ENCODE measurements at regions not wholly inside any gene's neighbourhood (a gene's known extent, or its start where the extent isn't known, plus 50 kb on each side); places are given as distances from the start of the nearest gene placed in this dataset.

- DNase-seq (ENCODE audit: insufficient read length, low spot score) (no peak), FAIRE-seq (no peak)
These were observed 229.7 kb upstream of the RPL38 start for GRCh38 chr17:73973586-73974409.

GRCh38 chr17:73974536-73974935 is 228.9 kb upstream of the RPL38 start:
- DNase-seq (ENCODE audit: insufficient read length, low spot score) (no peak), FAIRE-seq (no peak)
- no peak for TF ChIP-seq PAX5 (IDR thresholded peaks at IDR 0.05; ENCODE audit: insufficient read depth, low read length, severe bottlenecking)
- no peak for TF ChIP-seq POLR2AphosphoS5 (IDR thresholded peaks at IDR 0.05; ENCODE audit: low read depth, low read length)

More at GRCh38 chr17:73973586-73974409, 229.7 kb upstream of the RPL38 start:
- TF ChIP-seq SPI1 (IDR thresholded peaks at IDR 0.05; ENCODE audit: low read depth, low read length): no peak

- TF ChIP-seq PAX5 (IDR thresholded peaks at IDR 0.05; ENCODE audit: insufficient read depth, low read length, severe bottlenecking) (no peak), TAF1 (IDR thresholded peaks at IDR 0.05; ENCODE audit: low read depth, low read length) (no peak), POU2F2 (IDR thresholded peaks at IDR 0.05; ENCODE audit: low read depth, low read length) (no peak), SPI1 (IDR thresholded peaks at IDR 0.05; ENCODE audit: low read depth, low read length) (no peak), POLR2A (IDR thresholded peaks at IDR 0.05; ENCODE audit: low read depth, low read length) (no peak), POLR2AphosphoS5 (IDR thresholded peaks at IDR 0.05; ENCODE audit: low read depth, low read length) (no peak)
- DNase-seq (ENCODE audit: insufficient read length, low spot score) (no peak), FAIRE-seq (no peak)
These were observed 227.3 kb upstream of the RPL38 start for GRCh38 chr17:73976147-73976546.

- FAIRE-seq (no peak), DNase-seq (ENCODE audit: insufficient read length, low spot score) (no peak)
- TF ChIP-seq POLR2A (IDR thresholded peaks at IDR 0.05; ENCODE audit: low read depth, low read length): no peak
- TF ChIP-seq TAF1 (IDR thresholded peaks at IDR 0.05; ENCODE audit: low read depth, low read length): no peak
- TF ChIP-seq SPI1 (IDR thresholded peaks at IDR 0.05; ENCODE audit: low read depth, low read length): no peak
- no peak for TF ChIP-seq POU2F2 (IDR thresholded peaks at IDR 0.05; ENCODE audit: low read depth, low read length)
- no peak for TF ChIP-seq POLR2AphosphoS5 (IDR thresholded peaks at IDR 0.05; ENCODE audit: low read depth, low read length)
- TF ChIP-seq PAX5 (IDR thresholded peaks at IDR 0.05; ENCODE audit: insufficient read depth, low read length, severe bottlenecking): no peak
These were observed 226.6 kb upstream of the RPL38 start for GRCh38 chr17:73976676-73977521.

GRCh38 chr17:73980517-73980916 is 223.0 kb upstream of the RPL38 start:
- DNase-seq (ENCODE audit: insufficient read length, low spot score) (no peak), FAIRE-seq (no peak)
- TF ChIP-seq PAX5 (IDR thresholded peaks at IDR 0.05; ENCODE audit: insufficient read depth, low read length, severe bottlenecking): no peak
- no peak for TF ChIP-seq TAF1 (IDR thresholded peaks at IDR 0.05; ENCODE audit: low read depth, low read length)
- no peak for TF ChIP-seq POU2F2 (IDR thresholded peaks at IDR 0.05; ENCODE audit: low read depth, low read length)
- no peak for TF ChIP-seq POLR2AphosphoS5 (IDR thresholded peaks at IDR 0.05; ENCODE audit: low read depth, low read length)
- TF ChIP-seq POLR2A (IDR thresholded peaks at IDR 0.05; ENCODE audit: low read depth, low read length): no peak
- TF ChIP-seq SPI1 (IDR thresholded peaks at IDR 0.05; ENCODE audit: low read depth, low read length): no peak

- FAIRE-seq: no peak
- TF ChIP-seq POU2F2 (IDR thresholded peaks at IDR 0.05; ENCODE audit: low read depth, low read length) (no peak), TAF1 (IDR thresholded peaks at IDR 0.05; ENCODE audit: low read depth, low read length) (no peak), SPI1 (IDR thresholded peaks at IDR 0.05; ENCODE audit: low read depth, low read length) (no peak), POLR2A (IDR thresholded peaks at IDR 0.05; ENCODE audit: low read depth, low read length) (no peak), PAX5 (IDR thresholded peaks at IDR 0.05; ENCODE audit: insufficient read depth, low read length, severe bottlenecking) (no peak), POLR2AphosphoS5 (IDR thresholded peaks at IDR 0.05; ENCODE audit: low read depth, low read length) (no peak)
- no peak for DNase-seq (ENCODE audit: insufficient read length, low spot score)
These were observed 220.6 kb upstream of the RPL38 start for GRCh38 chr17:73982871-73983270.

- TF ChIP-seq TAF1 (IDR thresholded peaks at IDR 0.05; ENCODE audit: low read depth, low read length): no peak
- no peak for TF ChIP-seq POLR2AphosphoS5 (IDR thresholded peaks at IDR 0.05; ENCODE audit: low read depth, low read length)
- TF ChIP-seq SPI1 (IDR thresholded peaks at IDR 0.05; ENCODE audit: low read depth, low read length): no peak
- no peak for TF ChIP-seq POU2F2 (IDR thresholded peaks at IDR 0.05; ENCODE audit: low read depth, low read length)
- TF ChIP-seq POLR2A (IDR thresholded peaks at IDR 0.05; ENCODE audit: low read depth, low read length): no peak
- TF ChIP-seq PAX5 (IDR thresholded peaks at IDR 0.05; ENCODE audit: insufficient read depth, low read length, severe bottlenecking): no peak
- FAIRE-seq (no peak), DNase-seq (ENCODE audit: insufficient read length, low spot score) (no peak)
These were observed 219.7 kb upstream of the RPL38 start for GRCh38 chr17:73983621-73984400.

GRCh38 chr17:73984941-73985340 is 218.5 kb upstream of the RPL38 start:
- no peak for TF ChIP-seq POLR2AphosphoS5 (IDR thresholded peaks at IDR 0.05; ENCODE audit: low read depth, low read length)
- FAIRE-seq (no peak), DNase-seq (ENCODE audit: insufficient read length, low spot score) (no peak)

GRCh38 chr17:73985466-73986015 is 217.9 kb upstream of the RPL38 start:
- no peak for FAIRE-seq

More at GRCh38 chr17:73985466-73986015, 217.9 kb upstream of the RPL38 start:
- DNase-seq (ENCODE audit: insufficient read length, low spot score): no peak
- TF ChIP-seq TAF1 (IDR thresholded peaks at IDR 0.05; ENCODE audit: low read depth, low read length) (no peak), SPI1 (IDR thresholded peaks at IDR 0.05; ENCODE audit: low read depth, low read length) (no peak), POLR2AphosphoS5 (IDR thresholded peaks at IDR 0.05; ENCODE audit: low read depth, low read length) (no peak), PAX5 (IDR thresholded peaks at IDR 0.05; ENCODE audit: insufficient read depth, low read length, severe bottlenecking) (no peak), POU2F2 (IDR thresholded peaks at IDR 0.05; ENCODE audit: low read depth, low read length) (no peak), POLR2A (IDR thresholded peaks at IDR 0.05; ENCODE audit: low read depth, low read length) (no peak)

Measured in GM12891 (cell line).